ENCODE measurements at regions not wholly inside any gene's neighbourhood (a gene's known extent, or its start where the extent isn't known, plus 50 kb on each side); places are given as distances from the start of the nearest gene placed in this dataset.
"Not testable (repeated sequence)": the region's sequence is repeated elsewhere in the genome, so short reads cannot be mapped to it uniquely, and the experiment has no call there.

DNA sequence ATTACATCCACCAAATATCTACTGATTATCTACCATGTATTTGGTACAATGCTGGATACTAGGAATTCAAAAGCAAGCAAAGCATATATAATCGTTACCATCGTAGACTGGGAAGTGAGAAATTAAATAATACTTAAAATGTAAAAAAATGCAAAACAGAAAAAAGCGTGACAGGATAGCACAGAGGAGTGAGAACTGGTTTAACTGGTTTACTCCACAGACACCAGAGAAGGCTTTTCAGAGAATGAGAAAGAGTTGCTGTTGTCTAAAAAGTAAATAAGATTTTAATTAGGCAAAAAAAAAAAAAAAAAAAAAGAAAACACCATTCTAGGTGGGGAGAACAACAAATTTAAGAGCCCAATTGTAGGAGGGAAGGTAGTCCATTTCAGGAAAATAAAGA, 657.9 kb upstream of the ST8SIA4 start:
- H3K36me3 ChIP-seq (ENCODE audit: control insufficient read depth, insufficient read depth, low read length) = no peaks in the 10 kb centered on the region
- no peaks in the 10 kb centered on the region for H3K9me3 ChIP-seq (replicated peaks; ENCODE audit: control insufficient read depth, low read depth, low read length)
- H3K4me1 ChIP-seq (ENCODE audit: control insufficient read depth, insufficient read depth, low read length) = no peaks in the 10 kb centered on the region
- H3K27me3 ChIP-seq (ENCODE audit: control insufficient read depth, insufficient read depth, low read length) = no peaks in the 10 kb centered on the region
- no peak overlapping the region for H3K27ac ChIP-seq (ENCODE audit: low read length)
- no CpG with 5 or more reads among the region's 3 CpGs for WGBS (ENCODE audit: insufficient coverage)
- no peak for DNase-seq
- H3K4me3 ChIP-seq (ENCODE audit: low read length) = no peak overlapping the region

DNA sequence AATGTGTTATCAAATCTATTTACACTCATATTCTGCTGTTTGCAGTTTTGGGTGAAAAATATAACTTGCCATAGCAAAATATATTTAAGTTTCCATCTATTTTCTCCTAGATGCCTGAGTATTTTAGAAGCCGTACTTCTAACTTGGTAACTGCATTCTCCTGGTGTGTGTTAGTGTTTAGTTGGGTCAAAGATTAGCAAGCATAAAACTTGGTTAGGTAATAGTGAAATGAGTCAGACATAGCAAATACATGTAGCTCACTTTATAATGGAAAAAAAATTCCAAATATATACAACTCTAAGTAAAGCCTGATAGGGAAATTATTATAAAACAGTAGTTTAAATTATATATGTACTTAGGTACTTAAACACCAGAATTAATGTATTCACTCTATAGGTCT, 640.7 kb upstream of the ST8SIA4 start:
- DNase-seq = no peak
- no peak overlapping the region for H3K27ac ChIP-seq (ENCODE audit: low read length)
- H3K4me3 ChIP-seq (ENCODE audit: low read length) = no peak overlapping the region
- H3K9me3 ChIP-seq (replicated peaks; ENCODE audit: control insufficient read depth, low read depth, low read length) = no peaks in the 10 kb centered on the region
- no peaks in the 10 kb centered on the region for H3K36me3 ChIP-seq (ENCODE audit: control insufficient read depth, insufficient read depth, low read length)
- no peaks in the 10 kb centered on the region for H3K27me3 ChIP-seq (ENCODE audit: control insufficient read depth, insufficient read depth, low read length)
- H3K4me1 ChIP-seq (ENCODE audit: control insufficient read depth, insufficient read depth, low read length) = no peaks in the 10 kb centered on the region
- WGBS (ENCODE audit: insufficient coverage) = no CpG with 5 or more reads among the region's 1 CpG

DNA sequence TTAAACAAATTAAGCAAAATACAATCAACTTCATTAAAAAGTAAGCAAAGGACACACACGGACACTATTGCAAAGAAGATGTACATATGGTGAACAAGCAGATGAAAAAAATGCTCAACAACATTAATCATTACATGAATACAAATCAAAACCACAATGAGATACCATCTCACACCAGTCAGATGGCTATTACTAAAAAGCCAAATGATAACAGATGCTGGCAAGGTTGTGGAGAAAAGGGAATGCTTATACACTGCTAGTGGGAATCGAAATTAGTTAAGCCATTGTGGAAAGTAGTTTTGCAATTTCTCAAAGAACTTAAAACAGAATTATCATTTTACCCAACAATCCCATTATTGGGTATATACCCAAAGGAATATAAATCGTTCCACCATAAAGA, 636.2 kb upstream of the ST8SIA4 start:
- Histone ChIP-seq H3K36me3 (ENCODE audit: control insufficient read depth, insufficient read depth, low read length) (no peaks in the 10 kb centered on the region), H3K4me3 (ENCODE audit: low read length) (no peak overlapping the region), H3K27ac (ENCODE audit: low read length) (no peak overlapping the region), H3K9me3 (replicated peaks; ENCODE audit: control insufficient read depth, low read depth, low read length) (peaks cover 6% of the 10 kb centered on the region), H3K4me1 (ENCODE audit: control insufficient read depth, insufficient read depth, low read length) (no peaks in the 10 kb centered on the region), H3K27me3 (ENCODE audit: control insufficient read depth, insufficient read depth, low read length) (no peaks in the 10 kb centered on the region)
- no peak for DNase-seq
- no CpG with 5 or more reads among the region's 3 CpGs for WGBS (ENCODE audit: insufficient coverage)

DNA sequence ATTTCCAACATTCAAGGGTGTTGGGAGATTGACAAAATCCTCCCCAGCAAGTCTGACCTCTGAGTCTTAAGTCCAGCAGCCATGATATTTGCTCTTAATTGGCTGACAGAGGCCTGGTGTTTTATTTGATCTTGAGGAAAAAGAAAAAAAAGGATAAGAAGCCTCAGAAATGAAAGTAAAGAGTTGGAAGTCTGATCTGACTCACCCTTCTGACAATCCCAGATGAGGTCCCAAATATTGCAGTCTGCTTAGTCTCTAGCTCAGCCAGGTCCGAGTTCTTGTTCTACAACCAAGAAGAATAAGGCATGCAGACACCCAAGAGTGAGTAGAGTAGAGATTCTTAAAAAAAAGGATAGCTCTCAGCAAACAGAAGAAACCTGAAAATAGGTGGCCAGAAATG, 632.5 kb upstream of the ST8SIA4 start:
- Histone ChIP-seq H3K4me1 (ENCODE audit: control insufficient read depth, insufficient read depth, low read length) (no peaks in the 10 kb centered on the region), H3K4me3 (ENCODE audit: low read length) (no peak overlapping the region), H3K27ac (ENCODE audit: low read length) (no peak overlapping the region), H3K27me3 (ENCODE audit: control insufficient read depth, insufficient read depth, low read length) (no peaks in the 10 kb centered on the region), H3K9me3 (replicated peaks; ENCODE audit: control insufficient read depth, low read depth, low read length) (peaks cover 6% of the 10 kb centered on the region), H3K36me3 (ENCODE audit: control insufficient read depth, insufficient read depth, low read length) (no peaks in the 10 kb centered on the region)
- no CpG with 5 or more reads among the region's 1 CpG for WGBS (ENCODE audit: insufficient coverage)
- DNase-seq = no peak

DNA sequence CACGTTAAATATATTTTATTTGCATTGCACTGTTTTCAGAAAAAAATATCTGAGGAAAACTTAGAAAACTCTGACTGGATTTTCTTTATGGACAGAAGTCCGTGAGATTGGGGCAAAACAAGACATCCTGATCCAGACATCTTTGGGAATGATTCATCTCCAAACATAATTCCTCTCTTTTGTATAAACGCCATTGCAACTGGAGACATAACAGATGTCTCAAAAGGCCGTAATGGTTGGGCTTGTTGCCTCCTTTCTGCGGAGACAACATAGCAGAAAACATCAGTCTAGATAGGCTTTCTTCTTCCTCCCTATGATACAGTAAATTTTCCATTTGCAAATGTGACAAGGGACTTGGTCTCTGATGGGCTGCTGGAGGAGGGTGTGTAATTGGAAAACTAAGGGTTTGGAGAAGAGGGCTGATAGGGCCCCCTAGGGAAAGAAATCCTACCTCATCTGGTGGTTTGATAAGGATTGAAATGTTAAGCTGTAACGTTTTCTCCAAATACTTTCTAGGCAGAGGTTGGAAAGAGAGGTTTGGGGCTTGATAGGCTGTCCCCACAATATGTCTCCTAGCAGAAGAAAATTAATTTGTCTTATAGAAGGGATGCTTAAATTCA, 631.5 kb upstream of the ST8SIA4 start:
- DNase-seq = peak; percentile 4
- Histone ChIP-seq H3K27me3 (ENCODE audit: control insufficient read depth, insufficient read depth, low read length) (no peaks in the 10 kb centered on the region), H3K4me3 (ENCODE audit: low read length) (no peak overlapping the region), H3K36me3 (ENCODE audit: control insufficient read depth, insufficient read depth, low read length) (no peaks in the 10 kb centered on the region), H3K27ac (ENCODE audit: low read length) (no peak overlapping the region), H3K4me1 (ENCODE audit: control insufficient read depth, insufficient read depth, low read length) (no peaks in the 10 kb centered on the region), H3K9me3 (replicated peaks; ENCODE audit: control insufficient read depth, low read depth, low read length) (peaks cover 6% of the 10 kb centered on the region)
- no CpG with 5 or more reads among the region's 6 CpGs for WGBS (ENCODE audit: insufficient coverage)

DNA sequence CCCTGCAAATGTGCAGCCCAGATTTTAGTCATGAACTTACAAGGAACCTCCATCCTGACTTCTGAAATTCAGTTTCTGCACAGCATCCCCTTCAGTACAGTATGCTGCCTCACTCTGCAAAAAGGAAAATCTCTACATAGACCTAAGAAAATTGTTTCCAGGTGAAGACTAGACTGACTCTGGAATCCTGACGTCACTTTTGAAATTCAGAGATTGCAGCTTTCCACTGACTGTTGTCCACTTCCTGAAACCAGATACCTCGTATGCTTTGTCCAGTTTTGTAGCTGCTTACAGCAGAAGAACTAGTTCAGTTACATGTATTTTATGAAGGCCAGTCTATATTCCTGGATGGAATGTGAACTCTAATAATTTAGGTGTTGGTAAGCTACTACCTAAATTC, 629.3 kb upstream of the ST8SIA4 start:
- no peak overlapping the region for H3K27ac ChIP-seq (ENCODE audit: low read length)
- H3K4me3 ChIP-seq (ENCODE audit: low read length) = no peak overlapping the region
- no CpG with 5 or more reads among the region's 2 CpGs for WGBS (ENCODE audit: insufficient coverage)
- H3K9me3 ChIP-seq (replicated peaks; ENCODE audit: control insufficient read depth, low read depth, low read length) = peaks cover 3% of the 10 kb centered on the region
- DNase-seq = peak; percentile 16
- no peaks in the 10 kb centered on the region for H3K27me3 ChIP-seq (ENCODE audit: control insufficient read depth, insufficient read depth, low read length)
- no peaks in the 10 kb centered on the region for H3K4me1 ChIP-seq (ENCODE audit: control insufficient read depth, insufficient read depth, low read length)
- H3K36me3 ChIP-seq (ENCODE audit: control insufficient read depth, insufficient read depth, low read length) = no peaks in the 10 kb centered on the region

DNA sequence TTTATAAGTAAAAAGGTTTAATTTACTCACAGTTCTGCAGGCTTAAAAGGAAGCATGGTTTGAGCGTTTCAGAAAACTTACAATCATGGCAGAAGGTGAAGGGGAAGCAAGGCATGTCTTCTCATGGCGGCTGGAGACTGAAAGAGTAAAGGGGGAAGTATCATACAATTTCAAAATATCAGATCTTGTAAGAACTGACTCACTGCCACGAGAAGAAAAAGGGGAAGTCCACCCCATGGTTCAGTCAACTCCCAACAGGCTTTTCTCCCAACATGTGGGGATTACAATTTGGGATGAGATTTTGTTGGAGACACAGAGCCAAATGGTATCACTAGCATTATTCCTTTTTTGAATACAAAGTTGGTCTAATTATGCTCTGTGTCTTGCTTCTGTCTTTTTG, 627.9 kb upstream of the ST8SIA4 start:
- Histone ChIP-seq H3K9me3 (replicated peaks; ENCODE audit: control insufficient read depth, low read depth, low read length) (no peaks in the 10 kb centered on the region), H3K4me3 (ENCODE audit: low read length) (no peak overlapping the region), H3K4me1 (ENCODE audit: control insufficient read depth, insufficient read depth, low read length) (no peaks in the 10 kb centered on the region), H3K27me3 (ENCODE audit: control insufficient read depth, insufficient read depth, low read length) (no peaks in the 10 kb centered on the region), H3K36me3 (ENCODE audit: control insufficient read depth, insufficient read depth, low read length) (no peaks in the 10 kb centered on the region), H3K27ac (ENCODE audit: low read length) (no peak overlapping the region)
- no CpG with 5 or more reads among the region's 3 CpGs for WGBS (ENCODE audit: insufficient coverage)
- no peak for DNase-seq

DNA sequence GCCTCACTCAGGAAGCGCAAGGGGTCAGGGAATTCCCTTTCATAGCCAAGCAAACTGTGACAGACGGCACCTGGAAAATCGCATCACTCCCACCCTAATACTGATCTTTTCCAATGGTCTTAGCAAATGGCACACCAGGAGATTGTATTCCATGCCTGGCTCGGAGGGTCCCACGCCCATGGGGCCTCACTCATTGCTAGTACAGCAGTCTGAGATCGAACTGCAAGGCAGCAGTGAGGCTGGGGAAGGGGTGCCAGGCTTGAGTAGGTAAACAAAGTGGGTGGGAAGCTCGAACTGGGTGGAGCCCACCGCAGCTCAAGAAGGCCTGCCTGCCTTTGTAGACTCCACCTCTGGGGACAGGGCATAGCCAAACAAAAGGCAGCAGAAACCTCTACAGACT, 626.0 kb upstream of the ST8SIA4 start:
- not testable (repeated sequence) for DNase-seq; H3K4me3 ChIP-seq (ENCODE audit: low read length); H3K4me1 ChIP-seq (ENCODE audit: control insufficient read depth, insufficient read depth, low read length); H3K36me3 ChIP-seq (ENCODE audit: control insufficient read depth, insufficient read depth, low read length); H3K27ac ChIP-seq (ENCODE audit: low read length); H3K27me3 ChIP-seq (ENCODE audit: control insufficient read depth, insufficient read depth, low read length); H3K9me3 ChIP-seq (replicated peaks; ENCODE audit: control insufficient read depth, low read depth, low read length)
- 76% methylated on average over 6 of the region's 8 CpGs for WGBS (ENCODE audit: insufficient coverage)

DNA sequence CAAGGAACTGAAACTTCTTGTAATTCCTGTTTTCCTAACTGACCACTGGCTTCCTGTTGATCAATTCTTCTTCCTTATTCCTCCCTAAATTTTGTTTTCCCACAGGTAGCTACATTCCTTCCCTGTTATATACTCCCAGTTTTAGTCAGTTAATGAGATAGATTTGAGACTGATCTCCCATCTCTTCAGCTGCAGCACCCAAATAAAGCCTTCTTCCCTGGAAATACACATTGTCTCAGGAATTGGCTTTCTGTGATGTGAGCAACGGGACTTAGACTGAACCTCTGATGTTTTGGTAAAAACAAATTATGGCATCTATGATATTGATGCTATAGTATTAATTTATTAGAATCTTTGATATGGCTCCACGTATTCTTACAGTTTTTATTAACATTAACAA, 617.3 kb upstream of the ST8SIA4 start:
- Histone ChIP-seq H3K27ac (ENCODE audit: low read length) (no peak overlapping the region), H3K36me3 (ENCODE audit: control insufficient read depth, insufficient read depth, low read length) (no peaks in the 10 kb centered on the region), H3K4me1 (ENCODE audit: control insufficient read depth, insufficient read depth, low read length) (no peaks in the 10 kb centered on the region), H3K4me3 (ENCODE audit: low read length) (no peak overlapping the region), H3K9me3 (replicated peaks; ENCODE audit: control insufficient read depth, low read depth, low read length) (no peaks in the 10 kb centered on the region), H3K27me3 (ENCODE audit: control insufficient read depth, insufficient read depth, low read length) (no peaks in the 10 kb centered on the region)
- WGBS (ENCODE audit: insufficient coverage) = no CpG with 5 or more reads among the region's 2 CpGs
- no peak for DNase-seq

DNA sequence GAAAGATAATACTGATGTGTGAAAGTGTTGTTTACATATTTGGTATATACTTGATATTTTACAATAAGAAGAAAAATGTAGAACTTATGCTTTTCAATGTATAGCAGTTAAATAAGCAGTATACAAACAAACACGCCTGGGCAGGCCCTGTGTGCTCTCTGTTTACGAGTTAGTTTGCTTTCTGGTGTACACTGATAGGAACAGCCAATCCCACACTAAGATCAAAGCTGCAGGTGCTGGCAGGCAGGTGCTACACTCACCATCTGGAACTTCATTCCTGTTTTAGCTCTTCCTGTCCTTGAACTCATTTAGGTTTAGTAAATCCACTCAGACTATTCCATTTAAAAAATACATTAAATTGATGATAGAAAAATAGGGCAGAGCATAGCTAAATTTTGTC, 614.7 kb upstream of the ST8SIA4 start:
- no peak for DNase-seq
- Histone ChIP-seq H3K27me3 (ENCODE audit: control insufficient read depth, insufficient read depth, low read length) (no peaks in the 10 kb centered on the region), H3K4me1 (ENCODE audit: control insufficient read depth, insufficient read depth, low read length) (no peaks in the 10 kb centered on the region), H3K36me3 (ENCODE audit: control insufficient read depth, insufficient read depth, low read length) (no peaks in the 10 kb centered on the region), H3K27ac (ENCODE audit: low read length) (no peak overlapping the region), H3K4me3 (ENCODE audit: low read length) (no peak overlapping the region), H3K9me3 (replicated peaks; ENCODE audit: control insufficient read depth, low read depth, low read length) (no peaks in the 10 kb centered on the region)
- 63% methylated on average over 1 of the region's 2 CpGs for WGBS (ENCODE audit: insufficient coverage)

DNA sequence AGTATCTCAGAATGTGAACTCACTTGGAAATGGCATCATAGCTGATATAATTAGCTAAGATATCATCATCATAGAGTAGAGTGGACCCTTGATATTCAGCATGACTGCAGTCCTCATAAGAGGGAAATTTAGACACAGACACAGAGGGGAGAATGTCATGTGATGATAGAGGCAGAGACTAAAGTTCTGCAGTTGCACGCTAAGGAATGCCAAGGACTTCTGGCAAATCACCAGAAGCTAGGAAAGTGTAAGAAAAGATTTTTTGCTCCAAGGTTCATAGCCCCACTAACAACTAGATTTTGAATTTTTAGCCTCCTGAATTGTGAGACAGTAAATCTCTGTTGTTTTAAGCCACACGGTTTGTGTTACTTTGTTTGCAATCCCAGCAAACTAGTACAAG, 612.6 kb upstream of the ST8SIA4 start:
- Histone ChIP-seq H3K4me3 (ENCODE audit: low read length) (no peak overlapping the region), H3K27ac (ENCODE audit: low read length) (no peak overlapping the region), H3K27me3 (ENCODE audit: control insufficient read depth, insufficient read depth, low read length) (no peaks in the 10 kb centered on the region), H3K4me1 (ENCODE audit: control insufficient read depth, insufficient read depth, low read length) (no peaks in the 10 kb centered on the region), H3K36me3 (ENCODE audit: control insufficient read depth, insufficient read depth, low read length) (no peaks in the 10 kb centered on the region), H3K9me3 (replicated peaks; ENCODE audit: control insufficient read depth, low read depth, low read length) (no peaks in the 10 kb centered on the region)
- no CpG with 5 or more reads among the region's 2 CpGs for whole genome bisulfite sequencing (ENCODE audit: insufficient coverage)
- peak; percentile 19 for DNase-seq

Measured in muscle of leg (tissue), 3 donors.